PC-9 (cell line): ENCODE measurements at regions not wholly inside any gene's neighbourhood (a gene's known extent, or its start where the extent isn't known, plus 50 kb on each side); places are given as distances from the start of the nearest gene placed in this dataset.

Experiments
- BruUV-seq: library from RNA; stranded (reverse); fragments of 400-500 nt; replicated peaks from 2 replicates; lab custom pipeline; 2021; lab: Mats Ljungman, UMichigan
- CTCF ChIA-PET: fragments of 300-600 bp; sonication (Branson Sonifier 250); formaldehyde crosslinking; loops from one replicate; lab custom pipeline; 2022; ENCODE audit warnings: antibody characterized with exemption; lab: Charles Lee
- POLR2A ChIA-PET: fragments of 300-600 bp; sonication (Branson Sonifier 250); formaldehyde crosslinking; loops from one replicate; lab custom pipeline; 2022; ENCODE audit warnings: antibody characterized with exemption; ENCODE audit not compliant: unreplicated experiment; lab: Charles Lee
- DNase-seq, 2 experiments: peaks; one replicate each; pipeline versions ENCODE4 v3.0.0 to v3.0.0-alpha.2; 2015 to 2022; ENCODE audit warnings: mixed read lengths in 1 of 2
- H2AFZ ChIP-seq: fragments of 200-600 bp; sonication (generic); 2 replicates; pipeline ENCODE4 v1.8.1; 2017; ENCODE audit warnings: antibody characterized with exemption
- H3F3A ChIP-seq: fragments of 200-600 bp; sonication (generic); 2 replicates; pipeline ENCODE4 v1.8.1; 2017; ENCODE audit warnings: antibody characterized with exemption, mild to moderate bottlenecking, low read depth; ENCODE audit not compliant: insufficient read depth
- H3K27ac ChIP-seq: fragments of 200-600 bp; sonication (generic); 2 replicates; pipeline ENCODE4 v1.6.1; 2016; ENCODE audit warnings: mixed run types
- H3K27me3 ChIP-seq: fragments of 200-600 bp; sonication (generic); 2 replicates; pipeline ENCODE4 v1.6.1; 2016; ENCODE audit warnings: low read depth, mixed run types; ENCODE audit not compliant: insufficient read depth
- H3K36me3 ChIP-seq: fragments of 200-600 bp; sonication (generic); 2 replicates; pipeline ENCODE4 v1.6.1; 2016; ENCODE audit warnings: low read depth, mixed run types
- H3K4me1 ChIP-seq: fragments of 200-600 bp; sonication (generic); replicated peaks from 2 replicates; pipeline ENCODE4 v1.6.1; 2016; ENCODE audit warnings: mixed run types; ENCODE audit not compliant: insufficient read depth
- H3K4me2 ChIP-seq: fragments of 200-600 bp; sonication (generic); 2 replicates; pipeline ENCODE4 v1.6.1; 2017; ENCODE audit warnings: mixed run types
- H3K4me3 ChIP-seq: fragments of 200-600 bp; sonication (generic); 2 replicates; pipeline ENCODE4 v1.6.1; 2016; ENCODE audit warnings: mixed run types
- H3K79me2 ChIP-seq: fragments of 200-600 bp; sonication (generic); 2 replicates; pipeline ENCODE4 v1.6.1; 2017; ENCODE audit warnings: low read depth, mixed run types
- H3K9me2 ChIP-seq: fragments of 200-600 bp; sonication (generic); 2 replicates; pipeline ENCODE4 v1.8.1; 2017; ENCODE audit warnings: mild to moderate bottlenecking; ENCODE audit not compliant: insufficient read depth
- H3K9me3 ChIP-seq: fragments of 200-600 bp; sonication (generic); 2 replicates; pipeline ENCODE4 v1.8.1; 2016; ENCODE audit warnings: low read depth; ENCODE audit not compliant: insufficient read depth
- H4K20me1 ChIP-seq: fragments of 200-600 bp; sonication (generic); 2 replicates; pipeline ENCODE4 v1.8.1; 2017; ENCODE audit not compliant: insufficient read depth
- EZH2 ChIP-seq: fragments of 200-600 bp; sonication (generic); IDR thresholded peaks from 2 replicates; pipeline ENCODE4 v1.8.0; 2017; ENCODE audit warnings: antibody characterized with exemption, low read depth
- intact Hi-C: fragments of 100-400 bp; cut with micrococcal nuclease; formaldehyde crosslinking; loops from one replicate; pipeline ENCODE4 v1.10.0; 2022; ENCODE audit not compliant: unreplicated experiment
- TF ChIP-seq, protein P1 (sequence below): fragments of 200-600 bp; sonication (generic); conservative IDR thresholded peaks from 2 replicates; pipeline ENCODE4 v1.6.1; 2017; ENCODE audit warnings: mixed run types, antibody characterized with exemption, mild to moderate bottlenecking, moderate library complexity

DNA sequence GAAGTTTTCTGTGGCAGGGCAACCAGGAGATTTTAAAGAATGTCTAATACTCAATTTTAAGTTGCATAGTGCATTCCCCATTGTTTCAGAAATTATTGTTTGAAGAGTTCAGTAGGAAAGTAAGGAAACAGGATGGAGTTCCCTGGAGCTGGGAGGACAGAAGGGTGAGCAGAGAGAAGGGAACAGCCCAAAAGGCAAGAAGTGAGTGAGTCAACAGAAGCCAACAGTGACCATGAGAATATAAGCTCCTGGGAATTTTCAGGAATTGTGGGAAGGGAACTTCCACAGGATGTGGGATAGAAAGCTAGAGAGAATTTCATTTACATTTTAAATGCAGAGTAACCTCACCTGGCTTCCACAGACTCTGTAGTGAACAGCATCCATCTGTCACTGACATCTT, 268.1 kb upstream of the ATP5MC3 start:
- ChIA-PET CTCF (no interaction called here), POLR2A (no interaction called here)
- BruUV-seq, result no TSS peak
- no peaks in the 10 kb centered on the region for H3K36me3 ChIP-seq
- H2AFZ ChIP-seq, result no peak overlapping the region
- H3K4me3 ChIP-seq, result no peak overlapping the region
- no peaks in the 10 kb centered on the region for H3K9me2 ChIP-seq
- no peaks in the 10 kb centered on the region for H3K27me3 ChIP-seq
- no peaks in the 10 kb centered on the region for H3K4me1 ChIP-seq
- H4K20me1 ChIP-seq, result no peaks in the 10 kb centered on the region
- no peaks in the 10 kb centered on the region for H3K79me2 ChIP-seq
- H3F3A ChIP-seq, result no peaks in the 10 kb centered on the region
- DNase-seq, result no peak
- TF ChIP-seq, protein P1, sequence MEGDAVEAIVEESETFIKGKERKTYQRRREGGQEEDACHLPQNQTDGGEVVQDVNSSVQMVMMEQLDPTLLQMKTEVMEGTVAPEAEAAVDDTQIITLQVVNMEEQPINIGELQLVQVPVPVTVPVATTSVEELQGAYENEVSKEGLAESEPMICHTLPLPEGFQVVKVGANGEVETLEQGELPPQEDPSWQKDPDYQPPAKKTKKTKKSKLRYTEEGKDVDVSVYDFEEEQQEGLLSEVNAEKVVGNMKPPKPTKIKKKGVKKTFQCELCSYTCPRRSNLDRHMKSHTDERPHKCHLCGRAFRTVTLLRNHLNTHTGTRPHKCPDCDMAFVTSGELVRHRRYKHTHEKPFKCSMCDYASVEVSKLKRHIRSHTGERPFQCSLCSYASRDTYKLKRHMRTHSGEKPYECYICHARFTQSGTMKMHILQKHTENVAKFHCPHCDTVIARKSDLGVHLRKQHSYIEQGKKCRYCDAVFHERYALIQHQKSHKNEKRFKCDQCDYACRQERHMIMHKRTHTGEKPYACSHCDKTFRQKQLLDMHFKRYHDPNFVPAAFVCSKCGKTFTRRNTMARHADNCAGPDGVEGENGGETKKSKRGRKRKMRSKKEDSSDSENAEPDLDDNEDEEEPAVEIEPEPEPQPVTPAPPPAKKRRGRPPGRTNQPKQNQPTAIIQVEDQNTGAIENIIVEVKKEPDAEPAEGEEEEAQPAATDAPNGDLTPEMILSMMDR, result no peak
- no peak for TF ChIP-seq EZH2
- H3K9me3 ChIP-seq, result no peaks in the 10 kb centered on the region
- H3K4me2 ChIP-seq, result no peak overlapping the region
- intact Hi-C loops, result no loop called here
- no peak overlapping the region for H3K27ac ChIP-seq

DNA sequence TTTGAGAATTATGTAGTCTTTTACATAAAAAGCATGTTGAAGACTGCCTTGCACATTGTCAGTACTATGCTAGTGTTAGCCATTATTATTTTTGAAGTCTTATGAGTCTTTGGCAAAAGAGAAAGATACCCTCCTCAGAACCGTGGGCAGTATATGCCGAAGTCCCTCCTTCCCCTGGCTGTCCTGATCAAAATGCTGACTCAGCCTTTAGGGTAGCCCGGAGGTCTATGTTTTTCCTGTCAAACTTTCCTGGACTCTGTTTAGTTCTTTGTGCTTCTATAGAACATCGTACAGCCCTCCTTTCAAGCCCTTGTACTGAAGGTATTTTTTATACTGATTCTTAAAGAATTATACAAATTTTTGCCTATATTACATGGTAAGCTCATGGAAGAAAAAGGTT, 264.7 kb upstream of the ATP5MC3 start:
- H3K27ac ChIP-seq, result no peak overlapping the region
- H4K20me1 ChIP-seq, result no peaks in the 10 kb centered on the region
- ChIA-PET CTCF (no interaction called here), POLR2A (no interaction called here)
- TF ChIP-seq, protein P1, result no peak
- no peak for TF ChIP-seq EZH2
- H3K9me3 ChIP-seq, result no peaks in the 10 kb centered on the region
- DNase-seq, result no peak
- H3K79me2 ChIP-seq, result no peaks in the 10 kb centered on the region
- H3K9me2 ChIP-seq, result no peaks in the 10 kb centered on the region
- H3F3A ChIP-seq, result no peaks in the 10 kb centered on the region
- H3K4me1 ChIP-seq, result no peaks in the 10 kb centered on the region
- H2AFZ ChIP-seq, result no peak overlapping the region
- BruUV-seq, result no TSS peak
- H3K27me3 ChIP-seq, result peaks cover 32% of the 10 kb centered on the region
- no peak overlapping the region for H3K4me3 ChIP-seq
- no peak overlapping the region for H3K4me2 ChIP-seq
- intact Hi-C loops, result no loop called here
- H3K36me3 ChIP-seq, result no peaks in the 10 kb centered on the region

DNA sequence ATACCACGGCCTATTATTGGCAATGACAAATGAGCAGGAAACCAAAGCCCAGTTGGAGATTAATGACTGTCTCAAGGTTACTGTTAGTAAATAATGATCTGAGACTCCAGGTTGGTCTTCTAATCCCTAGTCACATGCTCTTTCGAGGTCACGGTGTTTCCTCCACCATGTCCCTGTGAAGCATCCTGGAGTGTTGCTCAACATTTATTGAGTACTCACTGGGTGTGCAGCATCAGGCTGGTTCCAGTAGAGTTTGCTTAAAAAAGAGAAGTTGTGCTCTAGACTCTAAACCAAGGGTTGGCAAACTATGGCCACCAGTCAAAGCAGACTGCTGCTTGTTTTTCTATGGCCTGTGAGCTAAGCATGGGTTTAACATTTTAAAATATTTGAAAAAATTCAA, 263.8 kb upstream of the ATP5MC3 start:
- Histone ChIP-seq H3K4me1 (no peaks in the 10 kb centered on the region), H3K36me3 (no peaks in the 10 kb centered on the region), H3K9me2 (no peaks in the 10 kb centered on the region), H2AFZ (no peak overlapping the region), H3K4me3 (no peak overlapping the region), H3K27ac (no peak overlapping the region), H3K4me2 (no peak overlapping the region), H3K79me2 (no peaks in the 10 kb centered on the region), H3F3A (no peaks in the 10 kb centered on the region), H3K27me3 (peaks cover 42% of the 10 kb centered on the region), H3K9me3 (no peaks in the 10 kb centered on the region), H4K20me1 (no peaks in the 10 kb centered on the region)
- DNase-seq, result no peak
- no TSS peak for BruUV-seq
- ChIA-PET CTCF (no interaction called here), POLR2A (no interaction called here)
- TF ChIP-seq EZH2, result no peak
- intact Hi-C loops, result no loop called here

DNA sequence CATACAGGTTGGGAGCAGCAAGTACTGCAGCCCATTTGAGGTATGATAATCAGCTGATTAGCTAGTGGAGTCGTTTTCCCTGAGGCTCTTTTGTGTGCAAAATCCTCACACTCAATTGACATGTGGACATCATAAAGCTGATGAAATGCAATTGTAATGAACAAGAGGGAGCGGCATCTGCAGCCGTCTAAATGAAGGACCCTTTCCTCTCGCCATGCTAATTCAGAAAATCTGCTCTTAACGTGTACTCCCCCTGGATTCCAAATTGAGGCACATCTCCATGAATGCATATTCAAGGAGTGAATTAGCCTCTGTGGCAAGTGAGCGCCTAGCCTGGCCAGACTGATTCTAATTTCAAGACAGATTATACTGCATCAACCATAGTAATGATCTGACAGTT, 260.9 kb upstream of the ATP5MC3 start:
- no peak overlapping the region for H2AFZ ChIP-seq
- no peaks in the 10 kb centered on the region for H3F3A ChIP-seq
- no peaks in the 10 kb centered on the region for H3K36me3 ChIP-seq
- intact Hi-C loops, result no loop called here
- H3K9me3 ChIP-seq, result no peaks in the 10 kb centered on the region
- H4K20me1 ChIP-seq, result no peaks in the 10 kb centered on the region
- H3K27me3 ChIP-seq, result peaks cover 56% of the 10 kb centered on the region
- no peaks in the 10 kb centered on the region for H3K9me2 ChIP-seq
- no peak for TF ChIP-seq EZH2
- TF ChIP-seq, protein P1, result no peak
- no TSS peak for BruUV-seq
- no peaks in the 10 kb centered on the region for H3K4me1 ChIP-seq
- DNase-seq, result no peak
- H3K79me2 ChIP-seq, result no peaks in the 10 kb centered on the region
- ChIA-PET CTCF (interaction anchor here (0.5 kb wide), 1 partner anchor 1798 kb away, joined by 7 read pairs; no protein-coding TSS in a partner anchor), POLR2A (no interaction called here)
- H3K27ac ChIP-seq, result no peak overlapping the region
- no peak overlapping the region for H3K4me3 ChIP-seq
- H3K4me2 ChIP-seq, result no peak overlapping the region
